ENCODE measurements at regions not wholly inside any gene's neighbourhood (a gene's known extent, or its start where the extent isn't known, plus 50 kb on each side); places are given as distances from the start of the nearest gene placed in this dataset.

GRCh38 chrX:79081895-79082512, 62.5 kb upstream of the GPR174 start:
- peak; percentile 93 for FAIRE-seq
- no peak for DNase-seq (ENCODE audit: insufficient read length, low spot score)
- TF ChIP-seq, protein P1, sequence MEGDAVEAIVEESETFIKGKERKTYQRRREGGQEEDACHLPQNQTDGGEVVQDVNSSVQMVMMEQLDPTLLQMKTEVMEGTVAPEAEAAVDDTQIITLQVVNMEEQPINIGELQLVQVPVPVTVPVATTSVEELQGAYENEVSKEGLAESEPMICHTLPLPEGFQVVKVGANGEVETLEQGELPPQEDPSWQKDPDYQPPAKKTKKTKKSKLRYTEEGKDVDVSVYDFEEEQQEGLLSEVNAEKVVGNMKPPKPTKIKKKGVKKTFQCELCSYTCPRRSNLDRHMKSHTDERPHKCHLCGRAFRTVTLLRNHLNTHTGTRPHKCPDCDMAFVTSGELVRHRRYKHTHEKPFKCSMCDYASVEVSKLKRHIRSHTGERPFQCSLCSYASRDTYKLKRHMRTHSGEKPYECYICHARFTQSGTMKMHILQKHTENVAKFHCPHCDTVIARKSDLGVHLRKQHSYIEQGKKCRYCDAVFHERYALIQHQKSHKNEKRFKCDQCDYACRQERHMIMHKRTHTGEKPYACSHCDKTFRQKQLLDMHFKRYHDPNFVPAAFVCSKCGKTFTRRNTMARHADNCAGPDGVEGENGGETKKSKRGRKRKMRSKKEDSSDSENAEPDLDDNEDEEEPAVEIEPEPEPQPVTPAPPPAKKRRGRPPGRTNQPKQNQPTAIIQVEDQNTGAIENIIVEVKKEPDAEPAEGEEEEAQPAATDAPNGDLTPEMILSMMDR (IDR thresholded peaks at IDR 0.05; ENCODE audit: insufficient read depth, missing control alignments), result peak; percentile 31

DNA sequence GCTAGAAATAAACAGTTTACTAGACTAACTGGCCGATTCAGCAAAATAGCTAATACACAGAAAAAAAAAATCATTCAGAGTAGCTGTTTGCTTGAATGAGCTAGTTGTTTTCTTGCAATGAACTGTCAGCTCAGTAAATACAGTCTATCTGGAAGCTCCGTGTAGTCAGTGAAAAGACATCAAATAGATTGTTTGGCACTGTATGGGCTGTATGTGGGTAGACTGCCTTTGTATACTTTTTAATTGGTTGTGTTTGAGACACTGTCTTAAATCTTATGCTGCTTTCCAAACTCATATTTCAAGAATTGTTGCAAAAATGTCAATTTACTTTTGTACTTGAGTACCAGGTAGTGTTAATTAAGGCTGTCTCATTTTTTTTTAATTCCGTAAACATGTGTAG, 61.6 kb upstream of the GPR174 start:
- TF ChIP-seq, protein P1 (IDR thresholded peaks at IDR 0.05; ENCODE audit: insufficient read depth, missing control alignments), result no peak
- FAIRE-seq (peak; percentile 46), DNase-seq (ENCODE audit: insufficient read length, low spot score) (no peak)

DNA sequence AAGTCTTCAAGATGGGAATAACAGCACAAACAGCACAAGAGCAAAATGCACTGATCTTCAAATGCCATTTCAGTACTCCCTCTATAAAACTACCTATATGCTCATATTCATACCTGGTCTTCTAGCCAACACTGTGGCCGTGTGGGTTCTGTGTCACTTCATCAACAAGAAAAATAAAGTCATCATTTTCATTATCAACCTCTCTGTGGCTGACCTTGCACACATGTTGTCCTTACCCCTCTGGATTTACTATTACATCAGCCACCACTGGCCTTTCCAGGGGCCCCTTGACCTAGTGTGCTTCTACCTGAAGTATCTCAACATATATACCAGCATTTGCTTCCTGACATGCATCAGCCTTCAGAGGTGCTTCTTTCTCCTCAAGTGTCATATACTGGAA, 59.6 kb upstream of the GPR174 start:
- FAIRE-seq, result no peak
- DNase-seq (ENCODE audit: insufficient read length, low spot score), result no peak
- TF ChIP-seq, protein P1 (IDR thresholded peaks at IDR 0.05; ENCODE audit: insufficient read depth, missing control alignments), result no peak

- FAIRE-seq (no peak), DNase-seq (ENCODE audit: insufficient read length, low spot score) (no peak)
- TF ChIP-seq, protein P1 (IDR thresholded peaks at IDR 0.05; ENCODE audit: insufficient read depth, missing control alignments), result no peak
Observed at GRCh38 chrX:79089896-79090584, 54.4 kb upstream of the GPR174 start.

DNA sequence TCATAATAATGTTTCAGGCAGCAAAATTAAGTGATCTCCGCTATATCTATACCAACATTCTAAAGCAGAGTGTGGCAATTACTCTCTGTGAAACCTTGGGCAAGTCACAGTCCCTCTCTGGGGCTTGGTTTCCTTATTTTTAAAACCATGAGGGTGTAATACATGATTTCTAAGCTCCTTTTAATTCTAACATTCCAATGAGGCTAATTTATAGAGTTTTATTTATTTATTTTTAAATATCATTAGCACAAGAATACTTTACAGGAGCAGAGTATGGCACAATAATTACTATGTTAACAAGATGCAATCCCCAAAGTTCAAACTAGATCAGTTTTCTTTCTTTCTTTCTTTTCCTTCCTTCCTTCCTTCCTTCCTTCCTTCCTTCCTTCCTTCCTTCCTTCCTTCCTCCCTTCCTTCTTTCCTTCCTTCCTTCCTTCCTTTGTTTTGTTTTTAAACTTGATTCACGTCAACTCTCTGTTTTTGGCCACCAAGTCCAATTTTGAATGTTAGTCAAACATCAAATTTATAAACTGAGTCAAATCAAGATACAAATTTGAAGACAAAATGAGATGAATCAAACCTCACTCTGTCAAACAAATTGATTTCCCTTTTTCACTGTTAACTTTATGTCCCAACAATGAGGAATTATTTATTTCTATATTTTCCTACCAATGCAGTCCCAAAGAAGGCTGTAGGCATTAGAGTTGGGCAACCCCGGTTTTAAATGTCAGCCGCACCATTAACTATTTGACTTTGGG, 50.2 kb upstream of the GPR174 start:
- TF ChIP-seq, protein P1 (IDR thresholded peaks at IDR 0.05; ENCODE audit: insufficient read depth, missing control alignments), result no peak
- no peak for FAIRE-seq
- no peak for DNase-seq (ENCODE audit: insufficient read length, low spot score)
